Panc1 (cell line): ENCODE measurements at regions not wholly inside any gene's neighbourhood (a gene's known extent, or its start where the extent isn't known, plus 50 kb on each side); places are given as distances from the start of the nearest gene placed in this dataset.

Source experiments
- ATAC-seq: fragments of 200-7000 bp; cut with Tn5 transposase; 2 replicates; pipeline ENCODE4 v1.9.1; 2020; ENCODE audit warnings: mild to moderate bottlenecking, moderate library complexity
- BruUV-seq: library from RNA; stranded (reverse); fragments of 400-500 nt; replicated peaks from 2 replicates; lab custom pipeline; 2021; lab: Mats Ljungman, UMichigan
- CTCF ChIA-PET: fragments of 300-600 bp; sonication (Branson Sonifier 250); formaldehyde crosslinking; loops from one replicate; lab custom pipeline; 2022; ENCODE audit warnings: antibody characterized with exemption; lab: Charles Lee
- POLR2A ChIA-PET: fragments of 300-600 bp; sonication (Branson Sonifier 250); formaldehyde crosslinking; loops from one replicate; lab custom pipeline; 2022; ENCODE audit warnings: antibody characterized with exemption; lab: Charles Lee
- DNase-seq: peaks from one replicate; pipeline ENCODE4 v3.0.0-alpha.2; 2010; ENCODE audit warnings: low read depth, low spot score
- H3K27ac ChIP-seq: 2 replicates; pipeline ENCODE4 v1.5.1; 2011; ENCODE audit warnings: mild to moderate bottlenecking, low read length, inconsistent platforms
- H3K27me3 ChIP-seq: fragments of 200-500 bp; sonication (Bioruptor generic); 2 replicates; pipeline ENCODE4 v1.6.0; 2014; ENCODE audit warnings: low read length, inconsistent platforms; ENCODE audit not compliant: control insufficient read depth, insufficient read depth
- H3K36me3 ChIP-seq: fragments of 200-500 bp; sonication (Bioruptor generic); 2 replicates; pipeline ENCODE4 v1.5.1; 2014; ENCODE audit warnings: inconsistent platforms, mild to moderate bottlenecking, low read length, moderate library complexity; ENCODE audit not compliant: control insufficient read depth, insufficient read depth
- H3K4me1 ChIP-seq: 2 replicates; pipeline ENCODE4 v1.5.1; 2011; ENCODE audit warnings: inconsistent platforms, mild to moderate bottlenecking, low read length, moderate library complexity; ENCODE audit not compliant: control insufficient read depth, insufficient read depth
- H3K4me3 ChIP-seq, 2 experiments: 2 replicates each; pipeline ENCODE4 v1.5.1; 2011 to 2012; ENCODE audit warnings: low read depth in 2 of 2, low read length in 2 of 2, mild to moderate bottlenecking in 2 of 2, inconsistent platforms in 1 of 2, moderate library complexity in 1 of 2
- H3K9me3 ChIP-seq: fragments of 200-500 bp; sonication (Bioruptor generic); 2 replicates; pipeline ENCODE4 v1.5.1; 2014; ENCODE audit warnings: low read depth, mild to moderate bottlenecking, inconsistent platforms, low read length, moderate library complexity; ENCODE audit not compliant: control insufficient read depth, insufficient read depth
- POLR2AphosphoS5 ChIP-seq: IDR thresholded peaks from 2 replicates; pipeline ENCODE4 v1.6.1; 2012; ENCODE audit warnings: mild to moderate bottlenecking, low read depth, low read length, moderate library complexity
- SIN3A ChIP-seq: IDR thresholded peaks from 2 replicates; pipeline ENCODE4 v1.6.1; 2012; ENCODE audit warnings: low read depth, mild to moderate bottlenecking, low read length, moderate library complexity, borderline replicate concordance; ENCODE audit not compliant: insufficient read depth
- TCF7L2 ChIP-seq: IDR thresholded peaks from 2 replicates; pipeline ENCODE4 v1.6.1; 2011; ENCODE audit warnings: mild to moderate bottlenecking, low read depth, low read length, inconsistent platforms
- in situ Hi-C: cut with HindIII; loops from 2 replicates; pipeline ENCODE4 v1.10.0; 2016; ENCODE audit warnings: low sequenced_read_pairs, low pct_unique_long_range_greater_than_20kb
- intact Hi-C: fragments of 100-400 bp; cut with micrococcal nuclease; formaldehyde crosslinking; loops from one replicate; pipeline ENCODE4 v1.10.0; 2022; ENCODE audit not compliant: unreplicated experiment
- TF ChIP-seq, protein P1 (sequence below), 2 experiments: IDR thresholded peaks; 2 replicates each; pipeline ENCODE4 v1.6.1; 2011 to 2012; ENCODE audit warnings: low read depth in 2 of 2, control low read depth in 1 of 2, low read length in 1 of 2, mild to moderate bottlenecking in 1 of 2, moderate library complexity in 1 of 2; ENCODE audit not compliant: insufficient read depth in 1 of 2
- TF ChIP-seq, protein P2 (sequence below): fragments of 450-650 bp; IDR thresholded peaks from 2 replicates; pipeline ENCODE4 v1.5.1; 2017; ENCODE audit warnings: mild to moderate bottlenecking

DNA sequence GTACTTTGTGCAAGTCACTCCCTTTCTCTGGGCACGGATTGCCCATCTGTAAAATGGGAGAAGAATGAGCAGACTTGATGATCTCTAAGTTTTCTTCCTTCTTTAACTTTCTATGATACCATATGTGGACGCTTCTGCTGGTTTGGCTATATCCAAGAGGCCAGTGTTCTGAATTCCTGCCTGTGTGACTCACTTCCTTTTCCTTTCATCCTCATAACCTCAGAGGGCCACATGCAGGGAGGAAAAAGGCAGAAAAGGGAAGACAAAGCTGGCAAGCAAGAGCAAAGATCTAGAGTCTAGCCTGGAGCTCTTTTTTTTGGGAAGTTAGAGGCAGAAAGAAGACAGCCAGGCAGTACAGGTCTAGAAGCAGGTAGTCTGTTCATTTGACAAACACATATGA, 151.2 kb downstream of the OMA1 start:
- ATAC-seq (peak; percentile 89), DNase-seq (peak; percentile 45)
- intact Hi-C loops = no loop called here
- BruUV-seq = no TSS peak
- TF ChIP-seq, protein P1, sequence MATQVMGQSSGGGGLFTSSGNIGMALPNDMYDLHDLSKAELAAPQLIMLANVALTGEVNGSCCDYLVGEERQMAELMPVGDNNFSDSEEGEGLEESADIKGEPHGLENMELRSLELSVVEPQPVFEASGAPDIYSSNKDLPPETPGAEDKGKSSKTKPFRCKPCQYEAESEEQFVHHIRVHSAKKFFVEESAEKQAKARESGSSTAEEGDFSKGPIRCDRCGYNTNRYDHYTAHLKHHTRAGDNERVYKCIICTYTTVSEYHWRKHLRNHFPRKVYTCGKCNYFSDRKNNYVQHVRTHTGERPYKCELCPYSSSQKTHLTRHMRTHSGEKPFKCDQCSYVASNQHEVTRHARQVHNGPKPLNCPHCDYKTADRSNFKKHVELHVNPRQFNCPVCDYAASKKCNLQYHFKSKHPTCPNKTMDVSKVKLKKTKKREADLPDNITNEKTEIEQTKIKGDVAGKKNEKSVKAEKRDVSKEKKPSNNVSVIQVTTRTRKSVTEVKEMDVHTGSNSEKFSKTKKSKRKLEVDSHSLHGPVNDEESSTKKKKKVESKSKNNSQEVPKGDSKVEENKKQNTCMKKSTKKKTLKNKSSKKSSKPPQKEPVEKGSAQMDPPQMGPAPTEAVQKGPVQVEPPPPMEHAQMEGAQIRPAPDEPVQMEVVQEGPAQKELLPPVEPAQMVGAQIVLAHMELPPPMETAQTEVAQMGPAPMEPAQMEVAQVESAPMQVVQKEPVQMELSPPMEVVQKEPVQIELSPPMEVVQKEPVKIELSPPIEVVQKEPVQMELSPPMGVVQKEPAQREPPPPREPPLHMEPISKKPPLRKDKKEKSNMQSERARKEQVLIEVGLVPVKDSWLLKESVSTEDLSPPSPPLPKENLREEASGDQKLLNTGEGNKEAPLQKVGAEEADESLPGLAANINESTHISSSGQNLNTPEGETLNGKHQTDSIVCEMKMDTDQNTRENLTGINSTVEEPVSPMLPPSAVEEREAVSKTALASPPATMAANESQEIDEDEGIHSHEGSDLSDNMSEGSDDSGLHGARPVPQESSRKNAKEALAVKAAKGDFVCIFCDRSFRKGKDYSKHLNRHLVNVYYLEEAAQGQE (IDR thresholded peaks at IDR 0.05; ENCODE audit: insufficient read depth in 1 of 2, low read depth in 2 of 2, low read length in 1 of 2) = no peak
- TF ChIP-seq SIN3A (no peak), TCF7L2 (peak; percentile 81), POLR2AphosphoS5 (no peak)
- TF ChIP-seq, protein P2, sequence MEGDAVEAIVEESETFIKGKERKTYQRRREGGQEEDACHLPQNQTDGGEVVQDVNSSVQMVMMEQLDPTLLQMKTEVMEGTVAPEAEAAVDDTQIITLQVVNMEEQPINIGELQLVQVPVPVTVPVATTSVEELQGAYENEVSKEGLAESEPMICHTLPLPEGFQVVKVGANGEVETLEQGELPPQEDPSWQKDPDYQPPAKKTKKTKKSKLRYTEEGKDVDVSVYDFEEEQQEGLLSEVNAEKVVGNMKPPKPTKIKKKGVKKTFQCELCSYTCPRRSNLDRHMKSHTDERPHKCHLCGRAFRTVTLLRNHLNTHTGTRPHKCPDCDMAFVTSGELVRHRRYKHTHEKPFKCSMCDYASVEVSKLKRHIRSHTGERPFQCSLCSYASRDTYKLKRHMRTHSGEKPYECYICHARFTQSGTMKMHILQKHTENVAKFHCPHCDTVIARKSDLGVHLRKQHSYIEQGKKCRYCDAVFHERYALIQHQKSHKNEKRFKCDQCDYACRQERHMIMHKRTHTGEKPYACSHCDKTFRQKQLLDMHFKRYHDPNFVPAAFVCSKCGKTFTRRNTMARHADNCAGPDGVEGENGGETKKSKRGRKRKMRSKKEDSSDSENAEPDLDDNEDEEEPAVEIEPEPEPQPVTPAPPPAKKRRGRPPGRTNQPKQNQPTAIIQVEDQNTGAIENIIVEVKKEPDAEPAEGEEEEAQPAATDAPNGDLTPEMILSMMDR = no peak
- H3K27ac ChIP-seq = no peak overlapping the region
- POLR2A ChIA-PET = no interaction called here
- H3K9me3 ChIP-seq = no peaks in the 10 kb centered on the region
- H3K27me3 ChIP-seq = no peaks in the 10 kb centered on the region
- no peak overlapping the region for H3K4me3 ChIP-seq
- H3K36me3 ChIP-seq = no peaks in the 10 kb centered on the region
- CTCF ChIA-PET = no interaction called here
- H3K4me1 ChIP-seq = peaks cover 9% of the 10 kb centered on the region
- in situ Hi-C loops = no loop called here

DNA sequence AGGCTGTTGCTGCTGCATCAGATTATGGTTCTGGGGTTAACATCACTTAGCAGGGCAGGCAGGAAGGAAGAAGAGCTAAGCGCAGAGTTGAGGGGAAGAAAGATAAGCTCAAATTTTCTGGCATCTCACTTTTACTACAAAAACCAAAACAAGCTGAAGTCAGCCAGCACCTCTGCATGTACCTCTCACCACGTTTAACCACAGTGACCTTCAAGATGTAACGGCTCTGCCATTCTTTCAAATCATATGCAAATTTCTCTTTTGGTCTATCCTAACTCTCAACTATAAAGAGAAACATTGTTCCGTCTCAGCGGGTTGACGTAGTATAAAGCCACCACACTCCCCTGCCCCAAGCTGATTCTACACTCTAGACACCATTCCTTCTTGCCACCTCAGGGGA, 154.4 kb downstream of the OMA1 start:
- intact Hi-C loops = no loop called here
- in situ Hi-C loops = no loop called here
- Histone ChIP-seq H3K4me1 (peaks cover 9% of the 10 kb centered on the region), H3K36me3 (no peaks in the 10 kb centered on the region), H3K9me3 (no peaks in the 10 kb centered on the region), H3K27me3 (no peaks in the 10 kb centered on the region), H3K4me3 (no peak overlapping the region), H3K27ac (no peak overlapping the region)
- BruUV-seq = no TSS peak
- no peak for DNase-seq
- TF ChIP-seq POLR2AphosphoS5 (no peak), TCF7L2 (no peak), SIN3A (no peak)
- TF ChIP-seq, protein P2 = no peak
- TF ChIP-seq, protein P1 (IDR thresholded peaks at IDR 0.05; ENCODE audit: insufficient read depth in 1 of 2, low read depth in 2 of 2, low read length in 1 of 2) = no peak
- POLR2A ChIA-PET = no interaction called here
- CTCF ChIA-PET = no interaction called here
- no peak for ATAC-seq
